OCI-LY1 (cell line): ENCODE measurements at regions not wholly inside any gene's neighbourhood (a gene's known extent, or its start where the extent isn't known, plus 50 kb on each side); places are given as distances from the start of the nearest gene placed in this dataset.

Source experiments
- CTCF ChIP-seq: fragments of 200-600 bp; sonication (generic), shearing (Covaris generic); IDR thresholded peaks from 2 replicates; pipeline ENCODE4 v1.5.1; 2017; ENCODE audit warnings: mild to moderate bottlenecking, antibody characterized with exemption, low read length, moderate library complexity, mixed read lengths
- EZH2 ChIP-seq: fragments of 200-600 bp; sonication (generic), shearing (Covaris generic); IDR thresholded peaks from 2 replicates; pipeline ENCODE4 v1.8.0; 2017; ENCODE audit warnings: borderline replicate concordance, mixed run types, mild to moderate bottlenecking, antibody characterized with exemption, low read length, moderate library complexity, mixed read lengths

DNA sequence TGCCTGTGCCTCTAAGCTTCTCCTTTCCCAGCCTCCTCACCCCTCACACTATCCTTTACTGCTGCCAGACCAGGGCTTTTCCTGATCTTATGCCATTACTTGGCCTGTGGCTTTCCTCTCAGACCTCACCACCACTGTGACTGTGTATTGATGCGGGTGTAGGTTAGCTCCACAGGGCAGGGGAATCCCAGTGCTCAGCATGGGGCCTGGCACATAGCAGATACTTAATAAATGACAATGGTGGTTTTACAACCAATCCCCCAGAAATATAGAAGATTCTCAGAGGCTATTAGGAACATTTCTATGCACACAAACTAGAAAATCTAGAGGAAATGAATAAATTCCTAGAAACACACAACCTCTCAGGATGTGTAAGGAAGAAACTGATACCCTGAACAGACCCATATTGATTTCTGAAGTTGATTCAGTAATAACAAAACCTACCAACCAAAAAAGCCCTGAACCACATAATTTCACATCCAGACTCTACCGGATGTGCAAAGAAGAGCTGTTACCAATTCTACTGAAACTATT lies 129.6 kb upstream of the QRFPR start:
- TF ChIP-seq CTCF (no peak), EZH2 (no peak)
